Right lobe of liver (tissue), 6 donors: ENCODE measurements at regions not wholly inside any gene's neighbourhood (a gene's known extent, or its start where the extent isn't known, plus 50 kb on each side); places are given as distances from the start of the nearest gene placed in this dataset.

ENCODE experiments used
- ATAC-seq, 4 donors: fragments of 200-7000 bp; cut with Tn5 transposase; one replicate each; pipeline ENCODE4 v1.9.1; 2020; ENCODE audit warnings: mild to moderate bottlenecking in 4 of 4, moderate library complexity in 4 of 4
- DNase-seq, 3 donors: peaks; one replicate each; pipeline ENCODE4 v3.0.0-alpha.2; 2020
- H3K27ac ChIP-seq, 3 donors: fragments of 200-600 bp; one replicate each; pipeline ENCODE4 v1.8.0; 2022
- H3K27me3 ChIP-seq, 2 donors: fragments of 200-600 bp; one replicate each; pipeline ENCODE4 v1.8.0; 2022
- H3K36me3 ChIP-seq, 4 donors: fragments of 200-600 bp; sonication (generic) in 1 of 4; one replicate each; pipeline versions ENCODE4 v1.5.1 to v1.8.0; 2017 to 2022; ENCODE audit warnings: control low read depth in 1 of 4
- H3K4me1 ChIP-seq, 4 donors: fragments of 200-600 bp; sonication (generic) in 1 of 4; one replicate each; pipeline versions ENCODE4 v1.5.1 to v1.8.0; 2017 to 2022; ENCODE audit warnings: control low read depth in 1 of 4
- H3K4me3 ChIP-seq, 3 donors: fragments of 200-600 bp; one replicate each; pipeline ENCODE4 v1.8.0; 2022
- H3K9me3 ChIP-seq, 4 donors: fragments of 200-600 bp; sonication (generic) in 1 of 4; one replicate each; pipeline versions ENCODE4 v1.5.1 to v1.8.0; 2017 to 2022; ENCODE audit warnings: control low read depth in 1 of 4
- POLR2A ChIP-seq: fragments of 450-650 bp; IDR thresholded peaks from one replicate; pipeline ENCODE4 v1.6.1; 2017; ENCODE audit warnings: antibody characterized with exemption, mild to moderate bottlenecking
- WGBS: methylation state at CpG from one replicate; pipeline ENCODE4 v1.1.6; 2018; ENCODE audit warnings: low coverage, low lambda C conversion rate; ENCODE audit not compliant: insufficient coverage; ENCODE audit errors: missing lambda C conversion rate; 5-methylcytosine and 5-hydroxymethylcytosine counted together
- intact Hi-C, 2 donors: fragments of 100-400 bp; cut with DNase I; formaldehyde crosslinking; loops; one replicate each; pipeline versions ENCODE4 v1.11.2 to v1.14.1; 2022
- TF ChIP-seq, protein P1 (sequence below), 4 donors: fragments of 200-600 bp in 3 of 4; fragments of 450-650 bp in 1 of 4; IDR thresholded peaks; one replicate each; pipeline versions ENCODE4 v1.5.1 to v1.8.0; 2016 to 2022; ENCODE audit warnings: antibody characterized with exemption in 4 of 4, mild to moderate bottlenecking in 2 of 4
- donor health status: DM: no; HTN: yes; CAD: no.
- donor health status: DM: no; HTN: no; CAD: no.
- donor health status: DM: no; HTN: no; CAD: no.
- donor health status: DM: no; HTN: yes; CAD: no.
- donor health status: DM: no; HTN: yes; CAD: no.

DNA sequence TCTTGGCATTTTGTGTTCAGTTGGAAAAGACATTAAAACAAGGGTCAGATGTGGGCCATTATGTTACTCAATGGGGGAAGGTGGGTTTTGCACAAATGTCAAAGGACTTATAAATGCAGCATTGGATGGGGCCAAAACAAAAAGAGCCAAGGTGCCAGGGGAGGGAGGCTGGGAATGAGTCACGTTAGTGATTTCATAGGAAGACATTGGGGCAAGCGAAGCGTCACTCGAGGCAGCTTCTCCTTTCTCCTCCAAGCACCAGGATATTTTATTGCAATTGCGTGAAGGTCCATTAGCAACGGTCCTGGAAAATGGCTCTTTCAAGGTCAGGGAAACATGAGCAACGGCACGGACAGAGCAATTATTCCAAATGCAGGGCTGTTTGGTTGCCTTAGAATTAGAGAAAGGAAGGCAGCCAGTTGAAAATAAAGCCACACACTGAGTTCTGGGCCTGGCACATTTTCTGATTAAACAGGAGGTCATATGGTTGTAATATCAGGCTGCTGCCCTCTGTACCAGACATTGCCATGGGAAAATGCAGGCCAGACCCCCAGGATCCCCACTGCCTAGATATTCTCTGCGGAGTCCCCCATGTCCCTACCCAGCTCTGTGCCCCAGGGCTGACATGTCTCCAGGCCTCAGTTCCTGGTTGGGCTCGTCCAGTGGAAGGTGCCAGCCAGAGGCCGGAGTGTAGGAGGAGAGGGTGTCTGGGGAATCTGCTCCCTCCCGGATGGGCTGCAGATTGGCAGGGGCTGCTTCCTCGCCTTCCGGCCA lies 63.3 kb upstream of the NANOS1 start:
- 69% methylated on average over 4 of the region's 14 CpGs for WGBS
- no peaks in the 10 kb centered on the region for H3K27me3 ChIP-seq
- intact Hi-C loops = no loop called here
- H3K4me3 ChIP-seq = no peak overlapping the region
- peak in 1 of 3 donors; percentile 29 for DNase-seq
- no peak overlapping the region for H3K27ac ChIP-seq
- no peak for TF ChIP-seq POLR2A
- TF ChIP-seq, protein P1, sequence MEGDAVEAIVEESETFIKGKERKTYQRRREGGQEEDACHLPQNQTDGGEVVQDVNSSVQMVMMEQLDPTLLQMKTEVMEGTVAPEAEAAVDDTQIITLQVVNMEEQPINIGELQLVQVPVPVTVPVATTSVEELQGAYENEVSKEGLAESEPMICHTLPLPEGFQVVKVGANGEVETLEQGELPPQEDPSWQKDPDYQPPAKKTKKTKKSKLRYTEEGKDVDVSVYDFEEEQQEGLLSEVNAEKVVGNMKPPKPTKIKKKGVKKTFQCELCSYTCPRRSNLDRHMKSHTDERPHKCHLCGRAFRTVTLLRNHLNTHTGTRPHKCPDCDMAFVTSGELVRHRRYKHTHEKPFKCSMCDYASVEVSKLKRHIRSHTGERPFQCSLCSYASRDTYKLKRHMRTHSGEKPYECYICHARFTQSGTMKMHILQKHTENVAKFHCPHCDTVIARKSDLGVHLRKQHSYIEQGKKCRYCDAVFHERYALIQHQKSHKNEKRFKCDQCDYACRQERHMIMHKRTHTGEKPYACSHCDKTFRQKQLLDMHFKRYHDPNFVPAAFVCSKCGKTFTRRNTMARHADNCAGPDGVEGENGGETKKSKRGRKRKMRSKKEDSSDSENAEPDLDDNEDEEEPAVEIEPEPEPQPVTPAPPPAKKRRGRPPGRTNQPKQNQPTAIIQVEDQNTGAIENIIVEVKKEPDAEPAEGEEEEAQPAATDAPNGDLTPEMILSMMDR (IDR thresholded peaks at IDR 0.05) = no peak
- no peaks in the 10 kb centered on the region for H3K36me3 ChIP-seq
- H3K9me3 ChIP-seq = no peaks in the 10 kb centered on the region
- no peak for ATAC-seq
- no peaks in the 10 kb centered on the region for H3K4me1 ChIP-seq

DNA sequence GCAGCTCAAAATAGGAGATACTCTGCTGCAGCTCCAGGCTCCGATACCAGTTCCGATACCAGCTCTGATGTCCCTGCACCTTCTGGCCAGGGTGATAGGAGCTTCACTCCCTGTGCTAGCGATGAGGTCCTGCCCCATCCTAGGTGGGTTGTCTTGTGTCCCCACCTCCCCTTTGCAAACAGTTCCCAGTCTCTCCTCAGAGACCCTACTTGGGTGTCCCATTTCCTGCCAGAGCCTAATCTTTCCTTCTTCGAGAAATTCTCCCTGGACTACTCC lies 62.7 kb upstream of the NANOS1 start:
- 58% methylated on average over 2 of the region's 4 CpGs for WGBS
- H3K9me3 ChIP-seq = no peaks in the 10 kb centered on the region
- H3K27ac ChIP-seq = no peak overlapping the region
- H3K36me3 ChIP-seq = no peaks in the 10 kb centered on the region
- intact Hi-C loops = no loop called here
- no peaks in the 10 kb centered on the region for H3K27me3 ChIP-seq
- no peaks in the 10 kb centered on the region for H3K4me1 ChIP-seq
- TF ChIP-seq POLR2A = no peak
- TF ChIP-seq, protein P1 (IDR thresholded peaks at IDR 0.05) = no peak
- ATAC-seq (no peak), DNase-seq (no peak)
- H3K4me3 ChIP-seq = no peak overlapping the region

DNA sequence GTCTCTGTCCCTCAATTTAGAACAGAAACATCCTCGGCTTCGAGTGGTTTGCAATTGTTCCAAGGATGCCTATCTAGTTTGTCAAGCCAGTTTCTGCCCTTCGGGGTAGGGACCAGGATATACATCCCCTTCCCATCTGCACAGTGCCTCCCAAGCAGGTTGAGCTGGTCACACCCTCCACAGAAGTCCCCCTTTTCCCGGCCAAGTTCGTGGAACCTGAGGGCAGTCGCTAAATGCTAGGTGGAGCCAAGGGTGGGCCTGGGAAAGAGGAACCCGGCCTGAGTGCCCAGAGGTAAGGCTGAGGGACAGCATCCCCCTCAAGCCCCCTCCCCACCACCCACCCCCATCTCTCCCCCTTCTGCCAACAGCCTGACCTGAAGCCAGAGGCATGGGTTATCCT lies 62.4 kb upstream of the NANOS1 start:
- H3K4me3 ChIP-seq = no peak overlapping the region
- WGBS = 65% methylated on average over 3 of the region's 7 CpGs
- no peaks in the 10 kb centered on the region for H3K27me3 ChIP-seq
- no peaks in the 10 kb centered on the region for H3K36me3 ChIP-seq
- intact Hi-C loops = no loop called here
- H3K27ac ChIP-seq = no peak overlapping the region
- DNase-seq (peak in 1 of 3 donors; percentile 14), ATAC-seq (no peak)
- TF ChIP-seq POLR2A = no peak
- TF ChIP-seq, protein P1 (IDR thresholded peaks at IDR 0.05) = no peak
- H3K4me1 ChIP-seq = no peaks in the 10 kb centered on the region
- H3K9me3 ChIP-seq = no peaks in the 10 kb centered on the region

DNA sequence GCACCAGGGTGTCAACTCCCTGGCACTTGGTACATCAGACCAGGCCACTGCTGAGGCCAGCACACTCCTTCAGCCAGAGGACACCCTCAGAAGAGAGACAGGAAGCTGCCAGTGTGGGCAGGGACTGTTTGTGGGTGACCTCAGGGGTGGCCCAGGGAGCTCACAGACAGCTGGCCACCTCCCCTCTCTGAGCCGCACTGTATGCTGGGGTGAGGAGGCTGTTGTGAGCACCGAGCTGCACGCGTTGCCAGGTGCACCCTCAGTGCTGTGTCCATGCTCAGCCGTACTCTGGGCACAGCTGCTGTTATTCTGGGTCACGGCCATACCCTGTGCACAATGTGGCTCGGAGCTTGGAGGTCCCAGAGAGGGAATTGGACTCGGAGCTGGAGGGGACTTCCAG lies 61.5 kb upstream of the NANOS1 start:
- 75% methylated on average over 4 of the region's 8 CpGs for WGBS
- ATAC-seq = no peak

More for the DNA sequence above, 61.5 kb upstream of the NANOS1 start:
- no peaks in the 10 kb centered on the region for H3K4me1 ChIP-seq
- DNase-seq = no peak
- no peak overlapping the region for H3K27ac ChIP-seq
- TF ChIP-seq POLR2A = no peak
- TF ChIP-seq, protein P1 (IDR thresholded peaks at IDR 0.05) = no peak
- H3K4me3 ChIP-seq = no peak overlapping the region
- H3K9me3 ChIP-seq = no peaks in the 10 kb centered on the region
- intact Hi-C loops = no loop called here
- H3K36me3 ChIP-seq = no peaks in the 10 kb centered on the region
- H3K27me3 ChIP-seq = no peaks in the 10 kb centered on the region
